ENCODE measurements at regions not wholly inside any gene's neighbourhood (a gene's known extent, or its start where the extent isn't known, plus 50 kb on each side); places are given as distances from the start of the nearest gene placed in this dataset.

DNA sequence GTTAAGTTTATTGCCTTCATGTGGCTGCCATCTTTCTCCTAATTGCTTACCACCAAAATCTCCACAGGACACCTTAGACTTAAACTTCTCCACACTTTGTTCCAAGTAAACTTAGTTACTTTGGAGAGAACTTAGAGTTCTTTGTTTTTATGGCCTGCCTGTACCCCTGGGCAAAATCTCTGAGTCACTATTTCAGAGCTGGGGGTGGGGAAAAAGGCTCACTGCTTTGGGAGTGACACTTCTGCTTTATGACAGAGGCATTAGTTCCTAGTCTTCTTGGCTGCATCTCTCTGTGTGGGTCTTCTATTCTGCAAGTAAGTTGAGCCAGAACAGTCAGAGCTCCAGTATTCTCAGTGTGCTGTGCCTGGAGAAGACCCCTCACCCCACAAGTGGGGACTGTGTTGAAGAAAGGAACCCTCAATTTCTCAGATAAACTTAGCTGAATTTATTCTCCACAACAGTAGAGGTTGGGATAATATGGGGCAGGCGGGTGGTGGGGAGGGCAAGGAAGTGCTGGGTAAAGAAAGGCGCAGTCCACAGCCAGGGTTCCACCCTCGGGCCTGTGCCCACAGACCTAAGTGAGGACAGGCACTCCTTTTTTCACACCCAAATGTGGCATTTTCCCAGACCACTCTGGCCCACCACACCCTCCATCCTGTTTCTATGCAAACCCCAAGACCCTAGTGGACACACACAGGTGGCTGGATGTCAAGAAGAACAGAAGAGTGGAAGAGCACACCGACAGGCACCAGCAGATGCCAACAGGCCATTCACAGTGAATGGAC, 636.6 kb upstream of the MAN1A1 start:
- Mint-ChIP-seq H3K4me1 (ENCODE audit: insufficient read depth, unreplicated experiment) (peaks cover 11% of the 10 kb centered on the region), H3K27me3 (ENCODE audit: insufficient read depth, unreplicated experiment) (no peaks in the 10 kb centered on the region), H3K9me3 (ENCODE audit: unreplicated experiment) (no peaks in the 10 kb centered on the region), H3K27ac (ENCODE audit: low read depth, unreplicated experiment) (peak overlapping the region; percentile 28), H3K4me3 (ENCODE audit: unreplicated experiment) (no peak overlapping the region), H3K36me3 (ENCODE audit: insufficient read depth, unreplicated experiment) (no peaks in the 10 kb centered on the region)
- ChIA-PET CTCF (interaction anchor here (1.3 to 2.3 kb wide), 3 partner anchors 7 to 244 kb away, joined by 3 to 8 read pairs (median 4); no protein-coding TSS in a partner anchor), POLR2A (interaction anchor here (0.6 kb wide), 2 partner anchors 28 to 95 kb away, joined by 3 read pairs; no protein-coding TSS in a partner anchor)
- peak; percentile 9 for DNase-seq (ENCODE audit: unreplicated experiment)
- intact Hi-C loops (cut with micrococcal nuclease): loop anchor here (10.0 kb wide), 1 partner anchor 839 kb away; no protein-coding TSS in a partner anchor
- BruUV-seq (replicated peaks): no TSS peak
- TF ChIP-seq, protein P1, sequence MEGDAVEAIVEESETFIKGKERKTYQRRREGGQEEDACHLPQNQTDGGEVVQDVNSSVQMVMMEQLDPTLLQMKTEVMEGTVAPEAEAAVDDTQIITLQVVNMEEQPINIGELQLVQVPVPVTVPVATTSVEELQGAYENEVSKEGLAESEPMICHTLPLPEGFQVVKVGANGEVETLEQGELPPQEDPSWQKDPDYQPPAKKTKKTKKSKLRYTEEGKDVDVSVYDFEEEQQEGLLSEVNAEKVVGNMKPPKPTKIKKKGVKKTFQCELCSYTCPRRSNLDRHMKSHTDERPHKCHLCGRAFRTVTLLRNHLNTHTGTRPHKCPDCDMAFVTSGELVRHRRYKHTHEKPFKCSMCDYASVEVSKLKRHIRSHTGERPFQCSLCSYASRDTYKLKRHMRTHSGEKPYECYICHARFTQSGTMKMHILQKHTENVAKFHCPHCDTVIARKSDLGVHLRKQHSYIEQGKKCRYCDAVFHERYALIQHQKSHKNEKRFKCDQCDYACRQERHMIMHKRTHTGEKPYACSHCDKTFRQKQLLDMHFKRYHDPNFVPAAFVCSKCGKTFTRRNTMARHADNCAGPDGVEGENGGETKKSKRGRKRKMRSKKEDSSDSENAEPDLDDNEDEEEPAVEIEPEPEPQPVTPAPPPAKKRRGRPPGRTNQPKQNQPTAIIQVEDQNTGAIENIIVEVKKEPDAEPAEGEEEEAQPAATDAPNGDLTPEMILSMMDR (IDR thresholded peaks at IDR 0.05; ENCODE audit: unreplicated experiment): no peak

DNA sequence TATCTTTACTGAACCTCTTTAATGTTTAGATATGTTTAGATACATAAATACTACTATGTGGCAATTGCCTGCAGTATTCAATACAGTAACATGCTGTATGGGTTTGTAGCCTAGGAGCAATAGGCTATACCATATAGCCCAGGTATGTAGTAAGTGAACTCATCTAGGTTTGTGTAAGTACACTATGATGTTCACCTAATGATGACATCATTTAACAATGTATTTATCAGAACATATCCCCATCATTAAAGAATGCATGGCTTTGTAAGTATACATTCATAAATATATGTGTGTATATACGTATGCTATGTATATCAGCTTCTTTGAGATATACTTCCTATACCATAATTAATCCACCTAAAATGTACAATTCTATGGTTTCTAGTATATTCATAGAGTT, 631.2 kb upstream of the MAN1A1 start:
- Mint-ChIP-seq H3K36me3 (ENCODE audit: insufficient read depth, unreplicated experiment) (no peaks in the 10 kb centered on the region), H3K27me3 (ENCODE audit: insufficient read depth, unreplicated experiment) (no peaks in the 10 kb centered on the region), H3K27ac (ENCODE audit: low read depth, unreplicated experiment) (no peak overlapping the region), H3K4me1 (ENCODE audit: insufficient read depth, unreplicated experiment) (peaks cover 5% of the 10 kb centered on the region), H3K4me3 (ENCODE audit: unreplicated experiment) (no peak overlapping the region), H3K9me3 (ENCODE audit: unreplicated experiment) (no peaks in the 10 kb centered on the region)
- intact Hi-C loops (cut with micrococcal nuclease): loop anchor here (10.0 kb wide), 1 partner anchor 844 kb away; no protein-coding TSS in a partner anchor
- POLR2A ChIA-PET: no interaction called here
- BruUV-seq (replicated peaks): no TSS peak
- TF ChIP-seq, protein P1 (IDR thresholded peaks at IDR 0.05; ENCODE audit: unreplicated experiment): no peak
- CTCF ChIA-PET: no interaction called here
- no peak for DNase-seq (ENCODE audit: unreplicated experiment)

DNA sequence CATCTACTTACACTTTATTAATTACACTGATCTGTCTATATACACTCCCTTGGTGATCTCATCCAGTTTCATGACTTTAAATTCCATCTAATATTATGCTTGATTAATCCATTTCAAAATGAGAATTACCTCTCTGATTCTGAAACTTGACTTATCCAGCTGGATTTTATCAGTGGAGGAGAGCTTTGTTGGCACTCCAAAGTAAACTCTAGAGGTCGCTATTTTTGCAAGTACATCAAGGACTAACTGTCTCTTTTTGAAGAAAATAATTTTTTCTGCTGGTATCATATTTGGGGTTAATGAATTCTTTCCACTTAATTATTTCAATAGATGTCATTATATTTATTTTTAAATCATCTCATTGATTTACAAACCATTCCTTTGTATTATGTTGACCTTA, 630.3 kb upstream of the MAN1A1 start:
- no peak overlapping the region for H3K27ac Mint-ChIP-seq (ENCODE audit: low read depth, unreplicated experiment)
- H3K4me1 Mint-ChIP-seq (ENCODE audit: insufficient read depth, unreplicated experiment): no peaks in the 10 kb centered on the region
- ChIA-PET CTCF (interaction anchor here (0.6 to 3.6 kb wide), 13 partner anchors 36 to 1040 kb away, joined by 3 to 41 read pairs (median 3); no protein-coding TSS in a partner anchor), POLR2A (interaction anchor here (0.7 kb wide), 1 partner anchor 131 kb away, joined by 3 read pairs; no protein-coding TSS in a partner anchor)
- peak; percentile 28 for DNase-seq (ENCODE audit: unreplicated experiment)
- no peaks in the 10 kb centered on the region for H3K27me3 Mint-ChIP-seq (ENCODE audit: insufficient read depth, unreplicated experiment)
- TF ChIP-seq, protein P1 (IDR thresholded peaks at IDR 0.05; ENCODE audit: unreplicated experiment): peak; percentile 18
- H3K4me3 Mint-ChIP-seq (ENCODE audit: unreplicated experiment): no peak overlapping the region
- no peaks in the 10 kb centered on the region for H3K36me3 Mint-ChIP-seq (ENCODE audit: insufficient read depth, unreplicated experiment)
- no TSS peak for BruUV-seq (replicated peaks)
- intact Hi-C loops (cut with micrococcal nuclease): loop anchor here (5.0 to 10.0 kb wide), 2 partner anchors 397 to 845 kb away; no protein-coding TSS in a partner anchor
- no peaks in the 10 kb centered on the region for H3K9me3 Mint-ChIP-seq (ENCODE audit: unreplicated experiment)

DNA sequence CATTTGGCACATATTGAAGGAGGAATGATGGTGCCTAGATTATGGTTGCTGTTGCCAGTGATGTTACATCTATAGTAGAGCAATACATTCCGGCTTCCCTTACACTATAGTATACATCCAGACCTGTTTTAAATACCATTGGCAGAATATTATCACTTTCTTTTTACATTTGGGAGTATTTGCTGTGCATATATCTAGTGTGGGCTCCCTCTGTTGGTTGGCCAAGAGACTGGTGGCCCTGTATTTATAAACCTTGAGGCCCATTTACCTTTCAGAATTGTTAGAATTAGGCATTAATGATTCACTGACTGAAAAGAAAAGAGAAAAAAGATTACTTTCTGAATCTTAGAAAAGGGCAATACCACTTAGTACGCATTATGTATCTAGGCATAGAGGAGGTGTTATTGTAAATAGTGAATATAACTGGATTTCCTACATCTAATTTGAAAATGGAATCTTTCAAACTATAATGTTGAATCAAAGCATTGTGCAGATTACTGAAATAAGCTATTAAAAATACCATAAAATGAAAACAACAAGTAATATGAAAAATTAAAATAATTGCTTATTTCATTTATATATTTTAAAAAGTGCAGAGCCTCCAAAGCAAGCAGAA, 628.8 kb upstream of the MAN1A1 start:
- no peak overlapping the region for H3K27ac Mint-ChIP-seq (ENCODE audit: low read depth, unreplicated experiment)
- H3K27me3 Mint-ChIP-seq (ENCODE audit: insufficient read depth, unreplicated experiment): no peaks in the 10 kb centered on the region
- H3K36me3 Mint-ChIP-seq (ENCODE audit: insufficient read depth, unreplicated experiment): no peaks in the 10 kb centered on the region
- no peaks in the 10 kb centered on the region for H3K4me1 Mint-ChIP-seq (ENCODE audit: insufficient read depth, unreplicated experiment)
- H3K4me3 Mint-ChIP-seq (ENCODE audit: unreplicated experiment): no peak overlapping the region
- POLR2A ChIA-PET: no interaction called here
- H3K9me3 Mint-ChIP-seq (ENCODE audit: unreplicated experiment): no peaks in the 10 kb centered on the region
- CTCF ChIA-PET: interaction anchor here (0.6 to 3.6 kb wide), 46 partner anchors 8 to 857 kb away, joined by 3 to 41 read pairs (median 4); no protein-coding TSS in a partner anchor
- BruUV-seq (replicated peaks): no TSS peak
- TF ChIP-seq, protein P1 (IDR thresholded peaks at IDR 0.05; ENCODE audit: unreplicated experiment): peak; percentile 50
- peak; percentile 33 for DNase-seq (ENCODE audit: unreplicated experiment)
- intact Hi-C loops (cut with micrococcal nuclease): loop anchor here (1.0 to 5.0 kb wide), 5 partner anchors 236 to 831 kb away; no protein-coding TSS in a partner anchor
